Upper lobe of left lung (tissue), 6 donors: ENCODE measurements at regions not wholly inside any gene's neighbourhood (a gene's known extent, or its start where the extent isn't known, plus 50 kb on each side); places are given as distances from the start of the nearest gene placed in this dataset.
A peak's percentile ranks its signal among the peaks of the same experiment; 100 is the strongest.

ENCODE experiments used
- ATAC-seq, 2 donors: fragments of 200-7000 bp; cut with Tn5 transposase; one replicate each; pipeline ENCODE4 v1.9.1; 2022; ENCODE audit warnings: mild to moderate bottlenecking in 2 of 2, moderate library complexity in 2 of 2; ENCODE audit not compliant: low FRiP score in 2 of 2
- DNase-seq, 2 donors: peaks; one replicate each; pipeline ENCODE4 v3.0.0-alpha.2; 2019 to 2020
- H3K27ac ChIP-seq, 4 donors: fragments of 200-600 bp; sonication (generic); one replicate each; pipeline ENCODE4 v1.5.1; 2016 to 2019
- H3K27me3 ChIP-seq, 4 donors: fragments of 200-600 bp; sonication (generic); one replicate each; pipeline ENCODE4 v1.5.1; 2017 to 2019
- H3K36me3 ChIP-seq, 4 donors: fragments of 200-600 bp; sonication (generic); one replicate each; pipeline ENCODE4 v1.5.1; 2016 to 2019
- H3K4me1 ChIP-seq, 4 donors: fragments of 200-600 bp; sonication (generic); one replicate each; pipeline ENCODE4 v1.5.1; 2018 to 2019
- H3K4me3 ChIP-seq, 4 donors: fragments of 200-600 bp; sonication (generic); one replicate each; pipeline ENCODE4 v1.5.1; 2017 to 2019; ENCODE audit warnings: mild to moderate bottlenecking in 2 of 4, moderate library complexity in 1 of 4
- H3K9me3 ChIP-seq, 4 donors: fragments of 200-600 bp; sonication (generic); one replicate each; pipeline ENCODE4 v1.5.1; 2018 to 2019
- EP300 ChIP-seq, 4 donors: sonication (generic); formaldehyde crosslinking; IDR thresholded peaks; one replicate each; pipeline ENCODE4 v1.5.1; 2017; ENCODE audit warnings: antibody characterized with exemption in 4 of 4, control low read depth in 2 of 4
- POLR2A ChIP-seq, 4 donors: fragments of 450-650 bp; IDR thresholded peaks; one replicate each; pipeline ENCODE4 v1.5.1; 2016 to 2017; ENCODE audit warnings: antibody characterized with exemption in 4 of 4, mild to moderate bottlenecking in 2 of 4
- POLR2AphosphoS5 ChIP-seq, 2 donors: sonication (generic); formaldehyde crosslinking; IDR thresholded peaks; one replicate each; pipeline ENCODE4 v1.5.1; 2017; ENCODE audit warnings: antibody characterized with exemption in 2 of 2
- WGBS, 2 donors: methylation state at CpG; one replicate each; pipeline ENCODE4 v1.1.5; 2017 to 2018; 5-methylcytosine and 5-hydroxymethylcytosine counted together
- TF ChIP-seq, protein P1 (sequence below), 6 experiments: fragments of 450-650 bp in 4 of 6; fragments of 200-600 bp in 2 of 6; sonication (generic) in 2 of 6; IDR thresholded peaks; one replicate each; pipeline ENCODE4 v1.5.1; 2016 to 2019; ENCODE audit warnings: antibody characterized with exemption in 6 of 6
- donor health status: DM: no; HTN: no; CAD: no; lungs with moderate emphysema.
- donor health status: DM: no; HTN: yes; CAD: no; lungs with severe emphysema.

DNA sequence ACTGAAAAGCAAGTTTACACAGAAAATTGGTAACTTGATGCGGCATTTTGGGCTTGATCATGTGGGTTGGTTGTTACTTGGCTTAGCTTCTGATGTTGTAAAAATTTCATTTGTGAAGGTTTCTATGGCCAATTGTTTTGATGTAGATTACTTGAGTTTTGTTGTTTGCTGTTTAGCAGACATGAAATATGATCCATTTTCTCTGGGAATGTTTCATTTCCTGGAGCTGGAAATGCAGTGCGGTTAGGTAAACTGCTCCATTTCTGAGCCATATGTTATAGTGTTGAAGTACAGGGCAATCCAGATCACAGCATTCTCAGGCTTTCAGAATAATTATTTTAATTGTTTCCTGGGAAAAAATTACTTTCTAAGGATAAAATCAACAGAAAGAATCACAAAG, 396.9 kb downstream of the ENC1 start:
- Histone ChIP-seq H3K27me3 (no peaks in the 10 kb centered on the region), H3K27ac (no peak overlapping the region), H3K36me3 (no peaks in the 10 kb centered on the region), H3K9me3 (no peaks in the 10 kb centered on the region), H3K4me1 (peaks cover 0 to 5% (median 2%) of the 10 kb centered on the region in 4 donors), H3K4me3 (no peak overlapping the region)
- no peak for ATAC-seq
- TF ChIP-seq POLR2AphosphoS5 (IDR thresholded peaks at IDR 0.05) (no peak), POLR2A (IDR thresholded peaks at IDR 0.05) (no peak), EP300 (IDR thresholded peaks at IDR 0.05) (no peak)
- TF ChIP-seq, protein P1, sequence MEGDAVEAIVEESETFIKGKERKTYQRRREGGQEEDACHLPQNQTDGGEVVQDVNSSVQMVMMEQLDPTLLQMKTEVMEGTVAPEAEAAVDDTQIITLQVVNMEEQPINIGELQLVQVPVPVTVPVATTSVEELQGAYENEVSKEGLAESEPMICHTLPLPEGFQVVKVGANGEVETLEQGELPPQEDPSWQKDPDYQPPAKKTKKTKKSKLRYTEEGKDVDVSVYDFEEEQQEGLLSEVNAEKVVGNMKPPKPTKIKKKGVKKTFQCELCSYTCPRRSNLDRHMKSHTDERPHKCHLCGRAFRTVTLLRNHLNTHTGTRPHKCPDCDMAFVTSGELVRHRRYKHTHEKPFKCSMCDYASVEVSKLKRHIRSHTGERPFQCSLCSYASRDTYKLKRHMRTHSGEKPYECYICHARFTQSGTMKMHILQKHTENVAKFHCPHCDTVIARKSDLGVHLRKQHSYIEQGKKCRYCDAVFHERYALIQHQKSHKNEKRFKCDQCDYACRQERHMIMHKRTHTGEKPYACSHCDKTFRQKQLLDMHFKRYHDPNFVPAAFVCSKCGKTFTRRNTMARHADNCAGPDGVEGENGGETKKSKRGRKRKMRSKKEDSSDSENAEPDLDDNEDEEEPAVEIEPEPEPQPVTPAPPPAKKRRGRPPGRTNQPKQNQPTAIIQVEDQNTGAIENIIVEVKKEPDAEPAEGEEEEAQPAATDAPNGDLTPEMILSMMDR (IDR thresholded peaks at IDR 0.05) = no peak
- WGBS, 2 donors = 73 to 77% methylated on average over 2 of the region's 2 CpGs
- no peak for DNase-seq

DNA sequence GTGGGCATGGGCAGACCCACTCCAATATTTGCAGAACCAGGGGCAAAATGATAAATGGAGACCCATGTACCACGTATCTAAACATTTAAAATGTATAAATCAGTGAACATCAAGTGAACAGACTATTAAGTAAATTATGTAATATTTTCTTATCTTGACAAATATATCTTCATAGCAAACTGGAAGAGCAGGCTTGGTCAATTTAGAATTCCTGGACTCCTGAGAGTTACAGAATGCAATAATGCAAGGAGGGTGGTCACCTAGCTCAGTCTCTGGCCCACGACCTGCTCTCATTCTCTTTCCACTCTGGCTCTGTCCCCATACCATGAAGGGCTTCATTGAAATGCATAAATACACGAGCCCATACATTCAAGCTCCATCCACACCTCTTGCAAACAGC, 398.0 kb downstream of the ENC1 start:
- Histone ChIP-seq H3K9me3 (no peaks in the 10 kb centered on the region), H3K4me3 (no peak overlapping the region), H3K27me3 (no peaks in the 10 kb centered on the region), H3K27ac (no peak overlapping the region), H3K36me3 (no peaks in the 10 kb centered on the region), H3K4me1 (peaks cover 0 to 5% (median 2%) of the 10 kb centered on the region in 4 donors)
- 81 to 89% methylated on average over 3 of the region's 3 CpGs for WGBS, 2 donors
- ATAC-seq (no peak), DNase-seq (no peak)
- TF ChIP-seq POLR2A (IDR thresholded peaks at IDR 0.05) (no peak), EP300 (IDR thresholded peaks at IDR 0.05) (no peak), POLR2AphosphoS5 (IDR thresholded peaks at IDR 0.05) (no peak)
- TF ChIP-seq, protein P1 (IDR thresholded peaks at IDR 0.05) = no peak

DNA sequence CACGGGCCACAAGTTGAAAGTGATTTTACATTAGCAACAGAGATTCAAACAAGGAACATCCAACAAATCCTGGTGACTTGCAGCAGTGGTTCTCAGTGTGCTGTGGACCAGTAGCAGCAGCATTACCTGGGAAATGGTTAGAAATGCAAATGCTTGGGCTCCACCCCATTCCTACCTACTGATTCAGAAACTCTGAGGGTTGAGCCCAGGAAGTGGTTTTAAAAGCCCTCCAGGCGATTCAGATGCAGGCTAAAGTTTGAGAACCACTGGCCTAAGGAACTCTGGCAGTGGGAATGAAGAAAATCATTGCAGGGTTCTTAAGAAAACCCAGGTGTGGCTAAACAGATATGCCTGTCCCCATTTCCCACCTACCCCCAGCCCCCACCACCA, 398.8 kb downstream of the ENC1 start:
- WGBS, 2 donors = 68 to 83% methylated on average over 2 of the region's 2 CpGs
- TF ChIP-seq POLR2AphosphoS5 (IDR thresholded peaks at IDR 0.05) = no peak
- no peaks in the 10 kb centered on the region for H3K9me3 ChIP-seq
- ATAC-seq = peak in 1 of 2 donors; percentile 60
- no peak overlapping the region for H3K4me3 ChIP-seq
- peaks cover 0 to 5% (median 2%) of the 10 kb centered on the region in 4 donors for H3K4me1 ChIP-seq
- H3K36me3 ChIP-seq = no peaks in the 10 kb centered on the region
- no peak for DNase-seq
- no peaks in the 10 kb centered on the region for H3K27me3 ChIP-seq
- H3K27ac ChIP-seq = no peak overlapping the region

DNA sequence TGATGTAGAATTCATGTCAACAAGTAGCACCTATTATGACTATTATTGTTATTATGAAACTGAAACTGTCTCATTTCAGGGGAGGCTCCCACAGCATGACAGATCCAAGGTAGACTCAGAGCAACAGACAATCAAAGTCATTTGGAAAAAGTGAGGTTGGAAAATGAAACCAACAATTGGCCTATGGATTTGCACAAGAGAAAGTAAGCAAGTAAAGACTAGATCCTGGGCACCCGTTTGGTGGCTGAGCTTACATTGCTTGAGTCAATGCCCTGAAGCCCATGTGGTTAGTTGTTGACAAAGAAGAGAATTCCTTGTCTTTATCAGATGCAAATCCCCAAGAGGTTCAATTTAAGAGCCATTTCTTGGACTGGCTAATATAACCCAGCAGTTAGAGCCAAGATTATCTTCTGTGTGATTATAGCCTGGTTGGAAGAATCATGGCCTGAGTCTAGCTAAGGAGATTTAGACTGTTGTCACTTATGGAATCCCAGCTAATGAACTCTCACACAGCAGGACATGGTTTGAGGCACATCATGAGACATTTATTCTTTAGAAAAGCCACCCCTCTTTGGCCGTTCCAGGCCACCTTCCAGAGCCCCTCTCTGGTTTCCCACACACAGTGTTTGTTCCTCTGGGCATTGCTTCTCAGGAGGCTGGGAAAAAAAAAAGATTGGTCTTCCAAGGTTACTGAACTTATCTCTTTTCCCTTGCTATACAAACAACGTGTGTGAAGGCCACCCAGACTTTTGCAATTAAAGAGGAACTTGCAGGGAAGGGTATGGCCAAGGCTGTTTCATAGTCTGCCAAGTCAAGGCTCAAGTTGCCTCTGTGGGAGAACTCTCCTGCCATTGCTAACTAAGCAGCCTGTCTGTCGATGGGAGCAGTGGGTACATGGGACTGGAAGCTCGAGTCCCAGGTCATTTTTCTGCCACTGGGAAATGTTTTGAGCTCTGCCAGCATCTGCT, 399.5 kb downstream of the ENC1 start:
- no peak for TF ChIP-seq EP300 (IDR thresholded peaks at IDR 0.05)
- Histone ChIP-seq H3K4me1 (peaks cover 0 to 5% (median 2%) of the 10 kb centered on the region in 4 donors), H3K4me3 (no peak overlapping the region), H3K27me3 (no peaks in the 10 kb centered on the region), H3K36me3 (no peaks in the 10 kb centered on the region), H3K9me3 (no peaks in the 10 kb centered on the region), H3K27ac (no peak overlapping the region)
- WGBS, 2 donors = 61 to 65% methylated on average over 5 of the region's 5 CpGs
- ATAC-seq (no peak), DNase-seq (no peak)

DNA sequence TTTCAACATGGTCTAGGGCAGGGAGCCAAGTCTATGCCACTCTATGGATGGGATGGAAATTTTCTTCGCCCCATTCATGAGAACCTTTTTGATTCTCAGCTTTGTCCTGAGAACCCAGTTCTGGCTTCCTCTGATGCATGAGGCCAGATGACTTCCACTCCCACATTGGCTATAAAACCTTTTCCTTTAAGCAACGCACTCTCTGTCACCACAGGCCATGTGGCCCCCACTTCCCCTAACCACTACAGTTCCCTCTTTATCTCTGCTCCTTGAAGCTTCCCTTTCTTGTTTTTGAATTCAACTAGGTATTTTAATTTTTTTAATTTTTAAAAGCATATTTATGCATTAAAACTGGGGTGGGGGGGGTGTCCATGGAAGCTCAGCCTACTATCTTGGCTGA, 401.3 kb downstream of the ENC1 start:
- peak in 1 of 2 donors; percentile 86 for ATAC-seq
- peak in 1 of 2 donors; percentile 48 for DNase-seq
- Histone ChIP-seq H3K27me3 (no peaks in the 10 kb centered on the region), H3K4me3 (no peak overlapping the region), H3K4me1 (peaks cover 0 to 5% (median 2%) of the 10 kb centered on the region in 4 donors), H3K27ac (no peak overlapping the region), H3K36me3 (no peaks in the 10 kb centered on the region), H3K9me3 (no peaks in the 10 kb centered on the region)
- TF ChIP-seq EP300 (IDR thresholded peaks at IDR 0.05) = no peak
- no peak for TF ChIP-seq POLR2A (IDR thresholded peaks at IDR 0.05)
- no peak for TF ChIP-seq POLR2AphosphoS5 (IDR thresholded peaks at IDR 0.05)
- TF ChIP-seq, protein P1 (IDR thresholded peaks at IDR 0.05) = no peak
- WGBS, 2 donors = 60 to 73% methylated on average over 2 of the region's 2 CpGs
